ENCODE measurements at regions not wholly inside any gene's neighbourhood (a gene's known extent, or its start where the extent isn't known, plus 50 kb on each side); places are given as distances from the start of the nearest gene placed in this dataset.

GRCh38 chr10:59008452-59008851, 168.0 kb upstream of the PHYHIPL start:
- TF ChIP-seq CTCF (IDR thresholded peaks at IDR 0.05): no peak
- TF ChIP-seq POLR2A (IDR thresholded peaks at IDR 0.05): no peak
